ENCODE measurements at regions not wholly inside any gene's neighbourhood (a gene's known extent, or its start where the extent isn't known, plus 50 kb on each side); places are given as distances from the start of the nearest gene placed in this dataset.
"Not testable (repeated sequence)": the region's sequence is repeated elsewhere in the genome, so short reads cannot be mapped to it uniquely, and the experiment has no call there.

DNA sequence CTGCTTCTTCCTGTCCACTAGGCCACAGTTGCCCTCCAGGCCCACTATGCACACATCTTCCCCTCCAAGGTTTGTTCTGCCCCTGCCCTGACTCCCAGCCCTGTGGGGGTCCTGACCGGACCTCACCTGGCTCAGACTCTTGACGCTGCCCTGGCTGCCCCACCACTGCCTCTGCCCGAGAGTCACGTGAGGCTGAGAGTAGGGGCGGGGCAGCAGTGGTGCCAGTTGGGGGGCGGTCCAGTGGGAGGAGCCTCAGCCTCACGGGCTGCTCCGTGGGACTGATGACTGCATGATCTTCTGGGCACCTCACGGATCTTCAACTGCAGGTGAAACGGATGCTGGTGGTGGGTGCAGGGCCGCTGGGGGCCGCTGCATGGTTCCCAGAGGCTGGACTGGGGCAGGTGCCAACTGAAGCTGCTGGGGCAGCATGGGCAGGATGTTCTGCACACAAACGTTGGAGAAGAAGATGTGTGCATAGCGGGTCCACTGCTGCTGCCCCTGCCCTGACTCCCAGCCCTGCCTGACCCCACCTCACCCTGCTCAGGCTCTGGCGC lies 77.6 kb downstream of the HHIPL2 start:
- DNase-seq: not testable (repeated sequence)

DNA sequence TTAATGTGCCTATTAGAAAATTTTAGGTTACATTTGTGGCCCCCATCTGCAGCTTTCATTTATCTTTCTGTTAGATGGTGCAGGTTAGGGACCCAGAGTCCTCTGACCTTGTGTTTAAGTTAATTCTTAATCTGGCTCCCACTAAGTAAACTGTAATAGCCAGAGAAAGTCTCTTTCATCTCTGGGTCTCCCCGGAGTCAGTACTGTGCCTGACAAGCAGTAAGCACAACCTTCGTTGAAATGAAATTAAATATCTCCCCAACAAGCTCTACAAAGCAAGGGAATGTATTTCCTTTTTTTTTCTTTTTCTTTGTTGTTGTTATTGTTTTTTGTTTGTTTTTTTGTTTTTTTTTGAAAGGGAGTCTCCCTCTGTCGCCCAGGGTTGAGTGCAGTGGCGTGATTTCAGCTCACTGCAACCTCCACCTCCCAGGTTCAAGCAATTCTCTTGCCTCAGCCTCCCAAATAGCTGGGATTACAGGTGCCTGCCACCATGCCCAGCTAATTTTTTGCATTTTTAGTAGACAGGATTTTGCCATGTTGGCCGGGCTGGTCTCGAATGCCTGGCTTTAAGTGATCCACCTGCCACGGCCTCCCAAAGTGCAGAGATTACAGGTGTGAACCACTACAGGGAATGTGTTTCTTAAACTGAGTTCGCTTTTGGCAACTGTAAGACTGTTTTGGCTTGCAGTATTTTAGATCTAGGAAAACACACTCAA lies 81.6 kb downstream of the HHIPL2 start:
- no peak for DNase-seq

DNA sequence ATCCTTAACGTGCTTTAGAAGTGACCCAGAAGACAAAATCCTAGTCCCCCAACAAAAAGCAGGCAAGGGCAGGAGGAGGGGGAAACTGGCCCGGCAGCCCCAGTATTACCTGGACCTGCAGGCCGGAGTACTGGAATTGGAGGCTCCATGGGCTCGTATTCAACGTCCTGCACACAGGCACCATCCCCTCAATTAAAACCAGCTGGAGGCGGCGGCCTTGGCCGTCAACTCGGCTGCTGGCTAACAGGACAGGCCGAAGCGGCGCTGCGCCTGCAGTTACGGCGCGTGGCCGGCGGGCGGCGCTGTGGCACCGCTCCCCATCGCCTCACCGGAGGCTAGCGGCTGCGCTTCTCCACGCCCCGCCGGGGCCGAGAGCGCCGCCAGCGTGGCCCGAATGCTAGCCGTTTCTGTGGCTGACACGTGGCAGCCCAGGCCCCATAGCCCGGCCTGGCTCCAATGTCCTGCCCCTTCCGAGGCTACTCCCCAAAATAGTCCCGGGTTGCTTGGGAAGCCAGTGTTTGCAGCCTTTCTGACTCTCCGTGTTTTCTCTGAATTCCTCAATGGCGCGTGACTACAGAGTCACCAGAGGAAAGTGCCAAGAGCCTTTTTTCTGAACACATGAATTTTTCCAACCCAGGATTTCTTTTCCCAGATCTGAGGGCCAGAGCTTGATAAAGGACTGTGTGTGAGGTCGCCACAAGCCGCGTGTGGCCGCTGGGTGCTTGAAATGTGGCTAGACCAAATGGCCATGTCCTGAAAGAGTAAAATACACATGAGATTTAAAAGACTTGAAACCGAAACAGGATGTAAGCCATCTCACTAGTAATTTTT lies 82.5 kb downstream of the HHIPL2 start:
- DNase-seq: peak; percentile 88

DNA sequence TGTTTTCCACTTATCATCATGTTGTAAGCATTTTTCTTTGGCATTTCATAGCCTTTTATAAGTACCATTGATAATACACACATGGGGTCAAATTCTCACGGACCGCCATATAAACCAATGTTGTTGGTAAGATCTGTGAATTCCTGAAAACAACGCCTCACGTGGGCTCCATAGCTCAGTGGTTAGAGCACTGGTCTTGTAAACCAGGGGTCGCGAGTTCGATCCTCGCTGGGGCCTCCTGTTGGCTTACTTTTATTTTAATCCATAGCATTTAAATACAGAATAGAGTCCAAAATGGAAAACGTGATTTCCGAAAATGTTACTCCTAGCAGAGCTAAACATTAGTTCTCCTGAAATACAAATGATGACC lies 83.1 kb downstream of the HHIPL2 start:
- peak; percentile 61 for DNase-seq

DNA sequence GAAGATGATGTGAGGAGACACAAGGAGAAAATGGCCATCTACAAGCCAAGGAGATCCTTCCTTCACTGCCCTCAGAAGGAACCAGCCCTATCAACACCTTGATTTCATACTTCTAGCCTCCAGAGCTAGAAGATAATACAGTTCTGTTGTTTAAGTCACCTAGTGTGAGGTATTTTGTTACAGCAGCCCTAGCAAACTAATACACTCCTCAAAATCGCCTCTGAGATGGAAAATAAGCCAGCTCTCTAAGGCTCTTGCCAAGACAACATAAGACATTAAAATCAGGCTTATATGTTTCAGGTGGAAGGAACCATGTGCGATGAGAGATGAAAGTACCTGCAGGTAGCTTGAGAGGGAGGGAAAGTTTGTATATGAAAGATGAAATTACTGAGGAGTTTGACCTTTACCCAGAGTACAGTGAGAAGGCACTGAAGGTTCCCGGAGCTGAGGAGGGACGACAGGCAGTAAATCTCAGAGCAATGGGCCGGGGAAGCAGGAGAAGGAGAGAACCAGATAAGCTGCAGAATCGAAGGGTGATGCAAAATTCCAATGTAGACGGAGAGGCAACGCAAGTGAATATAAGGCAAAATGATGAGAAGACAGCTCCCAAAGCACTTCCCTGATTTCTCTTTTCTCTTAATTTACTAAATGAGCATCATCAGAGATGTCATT lies 84.7 kb downstream of the HHIPL2 start:
- DNase-seq: no peak

DNA sequence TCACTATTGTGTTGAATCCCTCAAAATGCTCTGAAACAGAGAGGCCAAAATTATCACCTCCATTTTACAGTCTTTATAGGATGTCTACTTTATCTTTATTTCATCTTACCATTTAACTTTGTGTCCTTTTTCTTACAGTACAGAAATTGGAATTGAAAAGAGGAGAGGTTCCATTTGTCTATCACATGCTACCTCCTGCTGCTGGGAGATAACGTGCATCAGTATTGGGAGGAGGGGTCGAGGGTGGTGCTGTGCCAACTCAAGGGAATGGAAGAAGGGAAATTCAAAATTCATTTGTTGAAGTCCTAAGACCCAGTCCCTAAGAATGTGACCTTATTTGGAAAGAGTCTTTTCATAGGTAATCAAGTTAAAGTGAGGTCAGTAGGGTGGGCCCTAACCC lies 85.3 kb downstream of the HHIPL2 start:
- no peak for DNase-seq

DNA sequence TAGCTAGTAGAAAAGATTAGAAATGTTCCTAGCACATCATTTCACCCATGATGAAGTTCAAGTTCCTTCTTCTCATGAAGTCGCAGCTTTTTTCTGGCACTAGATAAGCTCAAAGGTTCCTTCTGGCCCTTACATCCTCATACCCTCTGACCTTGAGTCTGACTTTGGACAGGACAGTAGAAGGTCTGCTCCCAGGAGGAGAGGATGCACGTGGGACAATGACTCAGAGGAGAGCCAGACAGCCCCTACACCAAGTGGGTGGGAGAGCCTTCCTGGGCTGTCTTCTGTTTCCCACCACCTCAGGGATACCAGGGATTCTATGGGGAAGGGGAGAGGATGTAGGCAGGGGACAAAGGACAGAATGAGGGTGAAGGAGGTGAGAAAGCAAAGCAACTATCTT lies 86.0 kb downstream of the HHIPL2 start:
- DNase-seq: no peak

DNA sequence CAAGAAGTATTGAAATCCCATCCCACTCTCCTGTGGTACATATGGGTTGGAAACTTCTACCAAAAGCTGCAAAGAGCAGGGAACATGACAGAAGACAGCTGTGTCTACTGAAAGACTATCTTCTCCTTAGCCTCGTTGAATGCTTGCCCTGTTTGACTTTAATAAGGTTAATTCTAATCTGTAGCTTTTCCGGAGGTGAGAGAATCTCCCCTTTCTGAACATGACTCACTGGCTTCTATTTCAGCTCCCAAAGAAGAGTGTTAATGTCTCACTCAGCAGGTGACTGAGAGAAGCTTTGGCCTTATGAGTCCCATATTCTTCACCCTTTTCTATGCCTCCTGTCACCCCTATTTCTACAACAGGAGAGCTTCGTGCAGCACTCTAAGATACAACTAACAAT lies 88.3 kb downstream of the HHIPL2 start:
- no peak for DNase-seq

DNA sequence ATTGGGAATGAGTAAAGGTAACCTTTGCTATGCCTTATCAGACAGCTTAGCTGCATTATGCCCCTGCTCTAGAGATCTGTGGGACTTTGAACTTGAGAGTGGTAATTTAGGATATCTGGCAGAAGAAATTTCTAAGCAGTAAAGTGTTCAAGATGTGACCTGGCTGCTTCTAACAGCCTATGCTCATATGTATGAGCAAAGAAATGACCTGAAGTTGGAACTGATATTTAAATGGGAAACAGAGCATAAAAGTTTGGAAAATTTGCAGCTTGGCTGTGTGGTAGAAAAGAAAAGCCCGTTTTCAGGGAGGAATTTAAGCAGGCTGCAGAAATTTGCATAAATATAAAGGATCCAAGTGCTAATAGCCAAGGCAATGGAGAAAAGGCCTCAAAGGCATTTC lies 90.4 kb downstream of the HHIPL2 start:
- no peak for DNase-seq

DNA sequence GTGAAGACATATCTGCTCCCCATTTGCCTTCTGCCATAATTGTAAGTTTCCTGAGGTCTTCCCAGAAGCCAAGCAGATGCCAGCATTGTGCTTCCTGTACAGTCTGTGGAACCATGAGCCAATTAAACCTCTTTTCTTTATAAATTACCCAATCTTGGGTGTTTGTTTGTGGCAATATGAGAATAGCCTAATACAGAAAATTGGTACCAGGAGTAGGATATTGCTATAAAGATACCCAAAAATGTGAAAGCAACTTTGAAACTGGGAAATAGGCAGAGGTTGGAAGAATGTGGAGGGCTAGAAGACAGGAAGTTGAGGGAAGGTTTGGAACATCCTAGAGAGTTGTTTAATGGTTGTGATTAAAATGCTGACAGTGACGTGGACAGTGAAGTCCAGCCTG lies 90.8 kb downstream of the HHIPL2 start:
- DNase-seq: no peak

DNA sequence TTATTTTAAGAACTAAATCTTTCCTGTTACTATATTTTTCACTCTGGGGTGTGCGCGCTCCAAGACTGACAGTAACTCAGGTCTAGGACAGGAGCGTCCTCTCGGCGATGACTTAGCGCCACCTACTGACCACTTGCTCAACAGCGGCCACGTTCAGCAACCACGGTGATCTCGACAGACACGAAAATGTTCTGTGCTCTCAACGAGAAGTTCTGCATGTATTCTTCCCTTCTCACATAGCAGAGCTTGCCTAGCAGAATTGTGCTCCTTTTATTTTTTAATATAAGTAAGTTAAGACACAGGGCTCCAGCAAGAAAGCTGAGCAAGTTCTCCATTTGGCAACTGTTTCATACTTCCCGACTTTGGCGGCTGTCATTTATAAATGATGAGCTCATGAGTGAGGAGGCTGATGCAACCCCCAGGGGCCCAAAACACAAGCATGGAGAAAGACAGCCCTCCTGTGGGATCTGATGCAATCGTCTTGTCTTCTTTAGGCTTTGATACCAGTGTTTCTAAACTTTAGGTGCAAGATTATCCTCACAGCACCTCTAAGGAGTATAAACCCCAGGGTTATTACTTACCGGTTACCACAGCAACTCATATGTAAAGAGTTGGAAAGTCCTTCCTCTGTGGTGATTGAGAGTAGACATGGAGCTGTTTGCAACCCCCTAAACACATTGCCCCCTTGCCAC lies 92.6 kb downstream of the HHIPL2 start:
- DNase-seq: peak; percentile 59

DNA sequence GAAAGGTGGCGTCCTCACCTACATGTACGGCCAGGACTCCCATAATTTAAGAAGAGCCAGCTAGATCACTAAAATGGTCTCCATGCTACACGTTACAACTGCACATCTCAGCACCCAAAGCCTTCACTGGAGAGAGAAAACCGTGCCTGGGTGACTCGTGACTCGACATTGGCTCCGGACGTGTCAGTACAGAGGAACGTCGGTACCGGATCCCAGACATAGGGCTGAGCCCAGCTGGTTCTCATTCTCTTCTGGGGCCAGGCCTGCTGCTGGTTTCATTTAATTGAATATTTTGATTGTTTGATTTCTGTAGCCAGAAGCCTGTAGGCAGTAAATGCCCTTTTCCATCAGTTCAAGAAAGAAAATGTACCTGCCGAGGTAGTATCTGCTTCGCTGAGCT lies 93.1 kb downstream of the HHIPL2 start:
- no peak for DNase-seq

DNA sequence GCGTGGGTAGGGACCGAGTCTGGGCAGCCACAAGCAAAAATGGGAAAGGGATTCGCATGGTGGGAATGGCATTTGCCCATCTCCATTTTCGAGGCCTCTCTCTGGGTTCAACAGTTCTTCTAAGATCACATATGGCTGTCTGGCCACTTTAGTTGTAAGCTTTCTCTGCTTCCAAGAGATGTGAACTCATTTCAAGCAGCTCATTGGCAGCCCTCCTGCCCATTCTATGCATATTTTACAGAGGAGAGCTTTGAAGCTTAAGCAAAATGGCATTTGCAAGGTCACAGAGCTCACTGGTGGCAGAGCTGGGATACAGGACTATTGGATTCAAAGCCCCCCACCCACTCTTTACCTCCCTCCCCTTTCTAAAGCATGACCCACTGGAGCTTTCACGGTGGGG lies 93.7 kb downstream of the HHIPL2 start:
- no peak for DNase-seq

DNA sequence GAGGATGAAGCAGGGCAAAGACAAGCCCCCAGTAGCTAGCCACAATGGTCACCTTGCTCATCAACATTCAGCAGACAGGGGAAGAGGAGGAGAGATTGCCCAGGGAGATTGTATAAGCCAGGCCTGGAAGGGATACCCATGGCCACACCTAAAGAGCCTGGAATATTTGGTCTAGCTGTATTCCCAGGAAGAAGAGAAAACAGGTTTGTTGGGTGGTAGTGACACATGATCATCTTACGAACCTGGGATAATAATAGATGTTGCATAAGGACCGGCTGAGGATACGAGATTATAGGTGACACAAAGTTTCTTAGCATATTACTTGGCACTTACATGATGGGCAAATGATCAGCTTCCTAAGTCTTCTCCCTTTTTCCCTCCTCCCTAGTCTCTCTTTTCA lies 95.9 kb downstream of the HHIPL2 start:
- DNase-seq: no peak

DNA sequence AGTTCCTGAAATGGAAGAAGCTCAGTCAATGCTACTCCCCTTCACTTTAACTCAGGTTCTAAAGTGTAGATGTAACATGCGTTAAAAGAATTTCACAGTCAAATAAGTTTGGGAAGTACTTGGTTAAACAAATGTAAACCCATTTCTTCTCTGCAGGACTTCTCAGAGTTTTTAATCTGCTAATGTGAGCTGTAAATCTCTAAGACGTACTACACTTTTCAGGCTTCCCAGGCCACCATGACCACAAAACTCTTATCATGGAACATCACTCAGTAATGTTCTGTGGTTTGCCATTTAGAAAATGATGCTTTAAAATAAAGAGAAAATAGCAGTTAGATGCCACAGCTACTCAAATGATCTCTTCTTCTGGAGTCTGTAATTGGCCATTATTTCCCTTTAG lies 104.3 kb downstream of the HHIPL2 start:
- no peak for DNase-seq

DNA sequence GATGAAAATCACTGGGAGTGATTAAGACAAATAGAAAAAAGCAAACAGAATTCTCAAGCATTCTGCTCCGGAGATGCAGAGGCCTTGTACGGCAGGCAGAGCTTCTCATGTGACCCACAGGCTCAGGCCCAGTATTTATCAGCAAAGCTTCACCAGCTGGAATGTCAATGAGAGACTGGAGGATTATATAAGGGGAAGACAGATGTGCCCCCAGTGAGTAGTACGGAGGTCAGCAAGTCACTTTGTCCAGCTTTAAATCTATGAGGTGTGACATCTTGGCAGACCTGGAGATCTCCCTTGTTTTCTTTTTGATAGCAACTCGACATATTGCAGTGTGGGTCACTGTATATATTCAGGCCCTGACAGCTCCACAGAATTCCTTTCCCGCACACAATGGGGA lies 106.8 kb downstream of the HHIPL2 start:
- DNase-seq: no peak

DNA sequence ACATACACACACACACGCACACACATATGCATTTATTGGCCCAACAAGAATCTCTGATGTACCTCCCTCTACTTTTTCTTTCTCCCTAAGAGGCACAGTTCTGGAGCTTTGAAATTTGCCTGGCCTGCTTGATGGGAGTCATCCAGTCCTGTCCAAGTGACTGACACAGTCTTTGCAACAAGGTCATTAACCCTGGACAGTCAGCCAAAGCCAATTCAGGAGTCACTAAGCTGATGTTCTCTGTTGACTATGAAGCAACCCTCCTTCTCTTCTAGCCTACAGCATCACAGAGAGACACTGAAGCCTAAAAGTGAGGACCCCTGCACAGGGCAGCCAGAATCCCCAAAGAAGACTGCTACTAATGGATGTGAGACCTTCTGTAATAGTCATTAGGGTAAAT lies 123.1 kb downstream of the HHIPL2 start:
- DNase-seq: no peak

DNA sequence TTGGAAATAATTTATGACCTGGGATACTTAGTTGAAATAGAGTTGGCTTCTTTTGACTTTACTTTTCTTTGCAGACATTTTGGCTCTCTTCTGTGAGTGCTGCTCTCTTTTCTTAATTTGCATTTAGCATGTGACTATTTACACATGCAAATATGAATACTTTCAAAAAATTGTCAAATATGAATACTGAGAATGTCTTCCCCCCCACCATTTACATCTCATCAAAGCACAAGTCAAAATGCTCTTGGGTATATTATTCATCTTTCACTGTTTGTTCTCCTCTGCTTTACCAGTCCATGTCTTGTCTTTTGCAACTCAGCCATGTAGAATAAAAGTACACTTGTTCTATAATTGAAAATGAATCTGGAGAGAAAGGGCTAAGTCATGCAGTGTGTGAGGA lies 126.5 kb downstream of the HHIPL2 start:
- no peak for DNase-seq

DNA sequence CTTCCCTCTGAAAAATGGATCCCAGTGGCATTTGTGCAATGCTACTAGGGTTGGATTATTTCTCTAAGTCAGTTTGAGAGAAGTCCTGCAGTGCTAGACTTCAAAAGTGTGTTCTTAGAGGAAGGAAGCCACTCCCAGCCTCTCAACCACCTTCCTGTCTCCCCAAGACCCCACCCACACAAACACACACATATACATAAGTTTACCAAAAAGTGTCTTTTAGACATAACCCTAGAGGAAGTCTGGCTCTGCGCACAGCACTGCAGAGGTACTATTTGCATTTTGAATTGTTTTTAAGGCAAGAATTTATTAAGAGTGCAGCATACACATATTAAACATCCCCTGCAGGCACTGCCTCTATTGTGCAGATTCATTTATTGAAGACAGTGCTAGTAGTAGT lies 127.3 kb downstream of the HHIPL2 start:
- DNase-seq: no peak

DNA sequence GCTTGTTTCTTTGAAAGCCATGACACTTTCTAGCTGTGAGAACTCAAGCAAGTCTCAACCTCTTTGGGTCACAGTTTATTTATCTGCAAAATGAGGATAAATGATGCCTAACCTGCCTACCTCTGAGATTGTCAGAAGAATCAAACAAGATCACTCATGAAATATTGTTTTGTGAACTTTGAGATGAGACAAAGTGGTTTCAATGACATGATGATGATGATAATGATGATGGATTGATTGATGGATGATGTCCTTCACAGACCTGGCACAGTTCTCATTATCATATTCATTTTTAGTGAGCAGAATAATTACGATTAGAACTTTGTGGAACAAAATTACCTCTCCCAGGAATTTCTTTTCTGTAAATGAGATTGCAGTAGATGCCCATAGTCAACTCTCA lies 129.2 kb downstream of the HHIPL2 start:
- no peak for DNase-seq

DNA sequence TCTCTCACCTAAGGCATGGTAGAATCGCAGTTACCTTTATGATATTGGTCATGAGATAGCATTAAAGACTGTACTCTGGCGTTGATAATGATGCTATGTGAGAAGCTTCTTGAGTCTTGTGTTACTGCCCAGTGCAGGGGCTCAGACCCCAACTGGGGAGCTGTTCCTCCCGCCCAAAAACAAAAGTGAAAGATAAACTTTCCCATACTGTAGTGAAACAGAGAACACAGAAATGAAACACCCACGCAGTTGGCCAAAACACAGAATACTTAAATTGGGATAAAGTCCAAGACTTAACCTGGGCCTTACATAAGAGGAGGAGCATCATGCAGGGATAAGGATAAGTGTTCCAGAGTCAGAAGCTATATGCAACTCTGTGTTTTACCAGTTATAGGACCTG lies 130.6 kb downstream of the HHIPL2 start:
- DNase-seq: no peak

DNA sequence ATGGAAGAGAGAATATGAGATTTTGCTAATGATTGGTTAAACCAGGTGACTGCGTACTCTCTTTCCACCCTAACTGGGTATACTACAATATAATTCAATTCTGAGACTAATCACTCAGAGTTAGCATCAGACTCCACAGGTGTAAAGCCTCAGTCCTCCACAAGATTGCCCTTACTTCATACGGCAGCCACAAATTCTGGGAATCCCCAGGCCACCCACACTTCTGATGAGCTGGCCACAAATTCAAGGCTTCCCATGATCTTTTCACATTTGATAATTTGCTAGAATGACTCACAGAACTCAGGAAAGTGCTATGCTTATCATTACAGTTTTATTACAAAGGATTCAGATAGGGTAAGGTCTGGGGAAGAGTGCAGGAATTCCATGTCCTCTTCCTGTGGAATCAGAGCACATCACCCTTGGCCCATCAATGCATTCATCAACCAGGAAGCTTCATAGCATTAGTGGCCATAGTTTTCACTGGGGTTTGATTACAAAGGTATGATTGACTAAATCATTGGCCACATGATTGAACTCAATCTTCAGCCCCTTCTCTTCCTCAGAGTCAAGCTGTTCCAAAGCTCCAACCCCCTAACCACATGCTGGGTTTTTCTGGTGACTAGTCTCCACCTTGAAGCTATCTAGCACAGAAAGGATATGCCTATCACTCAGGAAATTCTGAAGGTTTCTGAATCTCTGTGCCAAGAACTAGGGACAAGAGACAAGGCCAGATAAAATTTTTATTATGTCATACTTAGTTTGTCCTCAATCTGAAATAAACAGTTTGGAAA lies 131.7 kb downstream of the HHIPL2 start:
- DNase-seq: no peak
